DND-41 (cell line): ENCODE measurements at regions not wholly inside any gene's neighbourhood (a gene's known extent, or its start where the extent isn't known, plus 50 kb on each side); places are given as distances from the start of the nearest gene placed in this dataset.
"Not testable (repeated sequence)": the region's sequence is repeated elsewhere in the genome, so short reads cannot be mapped to it uniquely, and the experiment has no call there.

Experiments used
- ATAC-seq: fragments of 200-7000 bp; cut with Tn5 transposase; 3 replicates; pipeline ENCODE4 v1.9.1; 2021; ENCODE audit warnings: low read depth; ENCODE audit not compliant: insufficient read depth
- DNase-seq: peaks from one replicate; pipeline ENCODE4 v3.0.0-alpha.2; 2020
- H2AFZ ChIP-seq: 2 replicates; pipeline ENCODE4 v1.6.0; 2012; ENCODE audit warnings: low read depth, low read length
- H3K27ac ChIP-seq: 2 replicates; pipeline ENCODE4 v1.5.1; 2012; ENCODE audit warnings: low read length, inconsistent platforms
- H3K27me3 ChIP-seq: fragments of 200-600 bp; sonication (generic); 2 replicates; pipeline ENCODE4 v1.6.0; 2012; ENCODE audit warnings: low read length, mild to moderate bottlenecking, inconsistent platforms; ENCODE audit not compliant: insufficient read depth, poor library complexity
- H3K36me3 ChIP-seq: 2 replicates; pipeline ENCODE4 v1.5.1; 2012; ENCODE audit warnings: low read length, inconsistent platforms; ENCODE audit not compliant: insufficient read depth
- H3K4me1 ChIP-seq: 2 replicates; pipeline ENCODE4 v1.5.1; 2012; ENCODE audit warnings: mild to moderate bottlenecking, low read length; ENCODE audit not compliant: insufficient read depth
- H3K4me2 ChIP-seq: 2 replicates; pipeline ENCODE4 v1.6.0; 2012; ENCODE audit warnings: mild to moderate bottlenecking, moderate library complexity, low read length, inconsistent platforms; ENCODE audit not compliant: insufficient read depth
- H3K4me3 ChIP-seq, 2 experiments: fragments of 200-600 bp in 1 of 2; shearing (Covaris generic) in 1 of 2; 2 replicates each; pipeline ENCODE4 v1.5.1; 2012 to 2016; ENCODE audit warnings: inconsistent platforms in 2 of 2, low read length in 2 of 2, mild to moderate bottlenecking in 2 of 2, low read depth in 1 of 2, moderate library complexity in 1 of 2
- H3K79me2 ChIP-seq: 2 replicates; pipeline ENCODE4 v1.6.0; 2012; ENCODE audit warnings: low read length, inconsistent platforms; ENCODE audit not compliant: insufficient read depth
- H3K9ac ChIP-seq: 2 replicates; pipeline ENCODE4 v1.6.0; 2012; ENCODE audit warnings: low read depth, mild to moderate bottlenecking, inconsistent platforms, low read length, moderate library complexity
- H3K9me3 ChIP-seq: 2 replicates; pipeline ENCODE4 v1.5.1; 2012; ENCODE audit warnings: low read length, moderate library complexity, mild to moderate bottlenecking, inconsistent platforms; ENCODE audit not compliant: insufficient read depth, severe bottlenecking
- H4K20me1 ChIP-seq: 2 replicates; pipeline ENCODE4 v1.6.0; 2012; ENCODE audit warnings: low read length; ENCODE audit not compliant: insufficient read depth
- EZH2 ChIP-seq: IDR thresholded peaks from 3 replicates; pipeline ENCODE4 v1.6.1; 2012; ENCODE audit warnings: borderline replicate concordance, low read depth, mild to moderate bottlenecking, moderate library complexity, low read length, inconsistent platforms; ENCODE audit not compliant: severe bottlenecking
- TF ChIP-seq, protein P1 (sequence below): IDR thresholded peaks from 2 replicates; pipeline ENCODE4 v1.5.1; 2012; ENCODE audit warnings: borderline replicate concordance, low read length, moderate library complexity, mild to moderate bottlenecking; ENCODE audit not compliant: poor library complexity, severe bottlenecking; ENCODE audit errors: extremely low read depth

DNA sequence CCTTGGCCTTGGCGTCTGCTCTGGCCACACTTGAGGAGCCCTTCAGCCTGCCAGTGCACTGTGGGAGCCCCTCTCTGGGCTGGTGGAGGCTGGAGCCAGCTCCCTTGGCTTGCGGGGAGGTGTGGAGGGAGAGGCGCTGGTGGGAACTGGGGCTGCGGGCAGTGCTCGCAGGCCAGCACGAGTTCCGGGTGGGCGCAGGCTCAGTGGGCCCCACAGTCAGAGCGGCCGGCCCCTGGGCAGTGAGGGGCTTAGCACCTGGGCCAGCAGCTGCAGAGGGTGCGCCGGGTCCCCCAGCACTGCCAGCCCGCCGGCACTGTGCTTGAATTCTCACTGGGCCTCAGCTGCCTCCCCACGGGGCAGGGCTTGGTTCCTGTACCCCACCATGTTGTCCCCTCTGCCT is 68.7 kb upstream of the KCNAB1 start:
- H2AFZ ChIP-seq: no peak overlapping the region
- H3K4me3 ChIP-seq: no peak overlapping the region
- H3K9me3 ChIP-seq: no peaks in the 10 kb centered on the region
- H3K79me2 ChIP-seq: no peaks in the 10 kb centered on the region
- no peak for ATAC-seq
- H3K4me2 ChIP-seq: no peak overlapping the region
- no peak overlapping the region for H3K9ac ChIP-seq
- H3K36me3 ChIP-seq: no peaks in the 10 kb centered on the region
- no peaks in the 10 kb centered on the region for H3K4me1 ChIP-seq
- no peaks in the 10 kb centered on the region for H4K20me1 ChIP-seq
- no peak for DNase-seq
- no peak overlapping the region for H3K27ac ChIP-seq
- H3K27me3 ChIP-seq: peaks cover 2% of the 10 kb centered on the region
- TF ChIP-seq EZH2: no peak
- TF ChIP-seq, protein P1, sequence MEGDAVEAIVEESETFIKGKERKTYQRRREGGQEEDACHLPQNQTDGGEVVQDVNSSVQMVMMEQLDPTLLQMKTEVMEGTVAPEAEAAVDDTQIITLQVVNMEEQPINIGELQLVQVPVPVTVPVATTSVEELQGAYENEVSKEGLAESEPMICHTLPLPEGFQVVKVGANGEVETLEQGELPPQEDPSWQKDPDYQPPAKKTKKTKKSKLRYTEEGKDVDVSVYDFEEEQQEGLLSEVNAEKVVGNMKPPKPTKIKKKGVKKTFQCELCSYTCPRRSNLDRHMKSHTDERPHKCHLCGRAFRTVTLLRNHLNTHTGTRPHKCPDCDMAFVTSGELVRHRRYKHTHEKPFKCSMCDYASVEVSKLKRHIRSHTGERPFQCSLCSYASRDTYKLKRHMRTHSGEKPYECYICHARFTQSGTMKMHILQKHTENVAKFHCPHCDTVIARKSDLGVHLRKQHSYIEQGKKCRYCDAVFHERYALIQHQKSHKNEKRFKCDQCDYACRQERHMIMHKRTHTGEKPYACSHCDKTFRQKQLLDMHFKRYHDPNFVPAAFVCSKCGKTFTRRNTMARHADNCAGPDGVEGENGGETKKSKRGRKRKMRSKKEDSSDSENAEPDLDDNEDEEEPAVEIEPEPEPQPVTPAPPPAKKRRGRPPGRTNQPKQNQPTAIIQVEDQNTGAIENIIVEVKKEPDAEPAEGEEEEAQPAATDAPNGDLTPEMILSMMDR: no peak

DNA sequence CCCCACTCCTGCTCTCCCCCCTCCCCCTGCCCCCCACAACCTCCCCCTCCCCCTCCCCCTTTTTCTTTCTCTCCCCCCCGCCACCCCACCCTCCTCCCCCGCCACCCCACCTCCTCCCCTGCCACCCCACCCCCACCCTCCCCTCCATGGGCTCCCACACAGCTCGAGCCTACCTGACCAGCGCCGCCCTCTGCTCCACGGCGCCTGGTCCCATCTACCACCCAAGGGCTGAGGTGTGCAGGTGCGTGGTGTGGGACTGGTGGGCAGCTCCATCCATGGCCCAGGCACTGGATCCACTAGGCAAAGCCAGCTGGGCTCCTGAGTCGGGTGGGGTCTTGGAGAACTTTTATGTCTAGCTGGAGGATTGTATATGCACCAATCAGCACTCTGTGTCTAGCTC is 68.3 kb upstream of the KCNAB1 start:
- no peak overlapping the region for H3K27ac ChIP-seq
- TF ChIP-seq, protein P1: no peak
- no peaks in the 10 kb centered on the region for H3K9me3 ChIP-seq
- H3K36me3 ChIP-seq: no peaks in the 10 kb centered on the region
- no peak for ATAC-seq
- DNase-seq: no peak
- no peak overlapping the region for H2AFZ ChIP-seq
- no peak overlapping the region for H3K9ac ChIP-seq
- no peaks in the 10 kb centered on the region for H4K20me1 ChIP-seq
- H3K4me3 ChIP-seq: no peak overlapping the region
- H3K79me2 ChIP-seq: no peaks in the 10 kb centered on the region
- peaks cover 2% of the 10 kb centered on the region for H3K27me3 ChIP-seq
- no peak overlapping the region for H3K4me2 ChIP-seq
- no peaks in the 10 kb centered on the region for H3K4me1 ChIP-seq

DNA sequence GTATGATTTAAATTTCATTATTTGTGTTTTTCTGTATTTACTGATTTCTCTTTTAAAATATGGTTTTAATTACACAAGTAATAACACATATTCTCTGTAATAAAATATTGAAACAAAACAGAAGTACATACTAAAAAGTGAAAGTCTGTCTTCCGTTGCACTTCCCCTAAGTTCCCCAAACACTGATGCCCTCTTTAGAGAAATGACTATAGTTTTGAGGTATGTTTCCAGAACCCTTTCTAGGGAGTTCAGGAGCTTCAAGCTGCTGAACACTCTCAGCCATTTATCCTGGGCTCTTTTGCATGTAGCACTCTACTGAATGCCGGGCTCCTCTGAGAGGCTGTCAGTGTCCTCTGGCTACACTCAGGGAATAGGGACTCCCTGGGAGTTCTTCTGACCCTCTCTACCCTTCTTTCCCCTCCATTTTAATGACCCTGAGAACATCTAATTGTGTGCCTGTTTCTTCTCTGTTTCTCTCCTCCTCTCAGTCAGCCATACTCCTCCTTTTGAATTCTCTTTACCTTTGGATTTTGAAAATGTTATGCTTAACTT is 60.4 kb upstream of the KCNAB1 start:
- no peak overlapping the region for H3K4me2 ChIP-seq
- peaks cover 14% of the 10 kb centered on the region for H3K27me3 ChIP-seq
- H3K4me1 ChIP-seq: no peaks in the 10 kb centered on the region
- H3K36me3 ChIP-seq: no peaks in the 10 kb centered on the region
- H3K9me3 ChIP-seq: no peaks in the 10 kb centered on the region
- H4K20me1 ChIP-seq: no peaks in the 10 kb centered on the region
- H3K79me2 ChIP-seq: no peaks in the 10 kb centered on the region
- no peak overlapping the region for H2AFZ ChIP-seq
- DNase-seq (no peak), ATAC-seq (no peak)
- no peak overlapping the region for H3K9ac ChIP-seq
- H3K27ac ChIP-seq: no peak overlapping the region
- TF ChIP-seq, protein P1: no peak
- no peak for TF ChIP-seq EZH2
- H3K4me3 ChIP-seq: no peak overlapping the region

DNA sequence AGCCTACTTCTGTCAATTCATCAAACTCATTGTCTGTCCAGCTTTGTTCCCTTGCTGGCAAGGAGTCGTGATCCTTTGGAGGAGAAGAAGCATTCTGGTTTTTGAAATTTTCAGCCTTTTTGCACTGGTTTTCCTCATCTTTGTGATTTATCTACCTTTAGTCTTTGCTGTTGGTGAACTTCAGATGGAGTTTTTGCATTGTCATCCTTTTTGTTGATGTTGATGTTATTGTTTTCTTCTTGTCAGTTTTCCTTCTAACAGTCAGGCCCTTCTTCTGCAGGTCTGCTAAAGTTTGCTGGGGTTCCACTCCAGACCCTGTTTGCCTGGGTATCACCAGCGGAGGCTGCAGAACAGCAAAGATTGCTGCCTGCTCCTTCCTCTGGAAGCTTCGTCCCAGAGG is 52.2 kb upstream of the KCNAB1 start:
- H2AFZ ChIP-seq: not testable (repeated sequence)

More for the DNA sequence above, 52.2 kb upstream of the KCNAB1 start:
- not testable (repeated sequence) for H3K4me3 ChIP-seq, H3K4me1 ChIP-seq, H3K36me3 ChIP-seq, H3K9me3 ChIP-seq, H3K4me2 ChIP-seq, H4K20me1 ChIP-seq, H3K27ac ChIP-seq, ATAC-seq, H3K9ac ChIP-seq, H3K79me2 ChIP-seq, DNase-seq, H3K27me3 ChIP-seq
